GM11168 (cell line): ENCODE measurements at regions not wholly inside any gene's neighbourhood (a gene's known extent, or its start where the extent isn't known, plus 50 kb on each side); places are given as distances from the start of the nearest gene placed in this dataset.

Experiments used
- in situ Hi-C: fragments of 300-500 bp; cut with MboI; formaldehyde crosslinking; loops from one replicate; pipeline ENCODE4 v1.12.0; 2022; ENCODE audit warnings: low sequenced_read_pairs; ENCODE audit not compliant: unreplicated experiment

DNA sequence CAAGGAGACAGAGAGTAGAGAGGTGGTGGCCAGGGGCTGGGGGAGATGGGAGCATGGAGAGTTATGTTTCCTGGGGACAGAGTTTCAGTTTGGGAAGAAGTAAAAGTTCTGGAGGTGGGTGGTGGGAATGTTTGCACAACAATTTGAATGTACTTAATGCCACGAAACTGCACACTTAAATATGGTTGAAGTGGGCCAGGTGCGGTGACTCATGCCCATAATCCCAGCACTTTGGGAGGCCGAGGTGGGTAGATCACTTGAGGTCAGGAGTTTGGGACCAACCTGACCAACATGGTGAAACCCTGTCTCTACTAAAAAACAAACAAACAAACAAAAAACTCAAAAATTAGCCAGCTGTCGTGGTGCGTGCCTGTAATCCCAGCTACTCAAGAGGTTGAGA, 137.2 kb downstream of the PFKFB3 start:
- in situ Hi-C loops, result no loop called here

DNA sequence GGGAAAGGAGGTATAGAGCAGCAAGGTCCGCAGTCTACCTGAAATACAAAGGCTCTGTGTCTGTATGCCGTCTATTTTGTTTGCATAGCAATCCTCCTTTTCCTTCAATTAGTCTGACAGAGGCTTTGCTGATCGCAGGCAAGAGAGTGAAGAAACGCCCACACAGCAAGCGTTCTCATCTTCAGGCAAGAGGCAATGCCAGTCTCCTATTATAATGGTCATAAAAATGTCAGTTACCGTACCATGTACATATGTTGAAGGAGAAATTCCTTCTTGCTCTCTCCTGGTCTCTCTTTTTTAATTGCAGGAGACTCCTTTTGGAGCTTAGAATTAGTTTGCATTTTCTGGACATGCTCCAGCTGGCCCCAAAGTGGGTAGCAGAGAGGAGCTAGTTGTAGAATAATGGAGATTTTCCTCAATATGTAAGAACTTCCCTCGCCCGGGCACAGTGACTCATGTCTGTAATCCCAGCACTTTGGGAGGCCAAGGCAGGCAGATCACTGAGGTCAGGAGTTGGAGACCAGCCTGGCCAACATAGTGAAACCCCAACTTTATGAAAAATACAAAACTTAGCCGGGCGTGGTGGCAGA, 139.5 kb downstream of the PFKFB3 start:
- in situ Hi-C loops, result no loop called here

DNA sequence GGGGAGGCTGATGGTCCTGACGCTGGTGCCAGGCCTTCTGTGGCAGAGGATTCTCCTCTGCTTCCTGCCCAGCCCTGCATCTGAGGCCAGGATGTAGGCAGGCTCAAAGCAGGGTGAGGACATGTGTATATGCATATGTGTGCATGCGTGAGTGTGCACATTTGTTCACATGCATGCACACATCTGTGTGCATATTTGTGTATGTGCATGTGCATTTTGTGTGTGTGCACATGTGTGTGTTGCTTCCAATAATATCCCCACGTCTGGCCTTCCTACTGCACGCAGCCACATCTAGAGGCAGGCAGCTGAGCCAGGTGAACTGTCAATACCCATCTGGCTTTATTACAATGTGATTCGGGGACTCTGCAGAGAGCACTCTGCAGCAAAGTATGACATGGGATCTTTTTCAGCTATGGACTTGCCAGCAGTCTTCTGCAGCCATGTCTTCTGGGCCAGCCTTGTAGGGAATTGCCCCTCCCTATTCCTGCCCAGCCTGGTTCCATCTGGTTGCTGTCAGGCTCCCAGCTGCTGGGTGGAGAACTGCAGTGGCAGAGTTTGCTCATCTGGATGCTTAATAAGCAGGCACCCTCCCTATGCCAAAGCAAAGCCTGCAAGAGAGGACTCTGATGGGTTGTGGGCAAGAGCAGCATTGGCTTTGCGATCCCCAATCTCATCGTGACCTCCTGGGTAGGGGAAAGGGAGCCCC, 140.7 kb downstream of the PFKFB3 start:
- in situ Hi-C loops, result no loop called here

DNA sequence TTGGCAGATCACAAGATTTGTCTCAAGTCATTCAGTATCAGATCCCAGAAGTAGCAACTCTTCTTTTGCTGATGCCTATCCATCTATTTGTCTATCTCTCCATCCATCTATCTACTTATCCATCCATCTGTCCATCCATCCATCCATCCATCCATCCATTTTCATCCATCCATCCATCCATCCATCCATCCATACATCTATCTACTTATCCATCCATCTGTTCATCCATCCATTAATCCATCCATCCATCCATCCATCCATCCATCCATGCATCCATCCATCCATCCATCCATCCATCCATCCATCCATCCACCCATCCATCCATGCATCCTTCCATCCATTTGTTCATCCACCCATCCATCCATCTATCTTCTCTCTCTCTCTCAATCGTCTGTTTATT, 142.7 kb downstream of the PFKFB3 start:
- in situ Hi-C loops, result loop anchor here (5.0 kb wide), 1 partner anchor 47 kb away; no protein-coding TSS in a partner anchor

DNA sequence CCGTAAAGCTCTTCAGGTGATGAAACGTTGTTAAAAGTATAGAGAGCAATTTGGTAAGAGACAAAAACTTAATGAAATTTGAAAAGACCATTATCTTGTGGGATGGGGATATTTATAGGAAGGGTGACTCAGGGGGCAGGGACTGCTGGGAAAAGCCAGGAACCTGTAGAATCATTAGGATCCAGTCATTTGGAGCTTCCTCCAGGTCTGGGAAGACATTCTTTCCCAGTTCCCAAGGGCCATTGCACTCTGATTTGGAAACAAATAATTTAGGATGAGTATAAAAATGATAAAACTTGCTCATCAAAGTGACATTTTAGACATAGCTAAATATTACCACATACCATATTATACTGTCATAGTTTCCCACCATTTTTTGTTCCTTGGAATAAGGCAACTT, 143.9 kb downstream of the PFKFB3 start:
- in situ Hi-C loops, result loop anchor here (5.0 kb wide), 1 partner anchor 46 kb away; no protein-coding TSS in a partner anchor

DNA sequence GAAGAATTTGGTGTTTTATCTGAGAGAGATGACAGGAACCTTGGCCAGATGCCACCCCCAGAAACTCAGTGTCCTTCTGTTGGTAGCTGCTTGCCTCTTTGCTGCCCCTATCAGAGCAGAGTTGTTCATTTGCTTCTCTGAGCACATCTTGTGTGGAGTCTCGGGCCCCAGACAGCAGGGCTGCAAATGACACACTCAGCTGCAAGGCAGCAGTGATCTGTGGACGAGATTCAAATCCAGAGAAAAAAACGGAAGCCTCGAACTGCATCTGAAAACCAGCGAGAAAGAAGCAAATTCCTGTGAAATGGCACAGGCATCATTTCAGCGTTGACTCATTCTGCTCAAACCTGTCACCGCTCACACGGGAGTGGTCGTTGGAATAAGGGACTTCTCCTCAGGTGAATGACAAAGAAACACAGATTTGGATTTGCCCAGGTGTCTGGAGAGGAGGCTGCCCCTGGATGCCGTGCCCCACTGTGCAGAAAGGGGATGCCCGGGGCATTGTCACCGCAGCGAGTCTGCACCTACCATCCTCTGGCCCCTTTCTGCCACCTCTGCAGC, 144.7 kb downstream of the PFKFB3 start:
- in situ Hi-C loops, result loop anchor here (5.0 kb wide), 1 partner anchor 45 kb away; no protein-coding TSS in a partner anchor

DNA sequence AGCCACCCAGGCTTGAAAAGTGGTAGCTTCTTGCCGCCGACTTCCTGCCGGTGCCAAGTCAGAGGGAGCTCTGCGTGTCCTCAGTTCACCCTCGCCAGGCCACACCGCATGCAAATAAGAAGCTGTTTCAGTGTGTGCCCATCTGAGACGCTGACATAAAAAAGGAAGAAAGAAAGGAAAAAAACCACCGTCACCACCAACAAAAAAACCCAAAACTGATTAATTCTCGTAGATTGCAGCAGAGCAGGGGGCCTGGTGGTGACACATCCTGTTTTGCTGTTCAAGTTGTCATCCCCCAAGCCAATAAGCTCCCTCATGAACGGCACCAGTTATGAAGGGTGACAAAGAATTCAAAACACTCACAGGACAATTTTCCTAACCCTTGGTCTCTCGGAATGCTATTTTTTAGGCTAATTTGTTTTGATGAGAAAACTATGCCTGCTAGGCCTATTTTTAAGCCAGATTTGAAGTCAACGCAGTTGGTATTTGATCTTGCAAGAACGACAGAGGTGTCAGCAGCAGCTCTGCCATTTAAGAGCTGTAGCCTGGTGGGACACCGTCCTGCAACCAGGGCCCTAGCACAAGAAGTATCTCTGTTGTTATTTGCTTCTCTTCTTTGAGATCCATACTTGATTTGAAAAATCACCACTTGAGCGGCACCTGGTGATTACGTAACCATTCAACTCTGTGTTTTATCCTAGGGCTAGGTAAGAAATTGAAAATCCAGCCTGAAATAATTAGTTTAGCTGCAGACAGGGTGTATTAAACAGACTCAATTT, 145.6 kb downstream of the PFKFB3 start:
- in situ Hi-C loops, result loop anchor here (5.0 kb wide), 1 partner anchor 44 kb away; no protein-coding TSS in a partner anchor

DNA sequence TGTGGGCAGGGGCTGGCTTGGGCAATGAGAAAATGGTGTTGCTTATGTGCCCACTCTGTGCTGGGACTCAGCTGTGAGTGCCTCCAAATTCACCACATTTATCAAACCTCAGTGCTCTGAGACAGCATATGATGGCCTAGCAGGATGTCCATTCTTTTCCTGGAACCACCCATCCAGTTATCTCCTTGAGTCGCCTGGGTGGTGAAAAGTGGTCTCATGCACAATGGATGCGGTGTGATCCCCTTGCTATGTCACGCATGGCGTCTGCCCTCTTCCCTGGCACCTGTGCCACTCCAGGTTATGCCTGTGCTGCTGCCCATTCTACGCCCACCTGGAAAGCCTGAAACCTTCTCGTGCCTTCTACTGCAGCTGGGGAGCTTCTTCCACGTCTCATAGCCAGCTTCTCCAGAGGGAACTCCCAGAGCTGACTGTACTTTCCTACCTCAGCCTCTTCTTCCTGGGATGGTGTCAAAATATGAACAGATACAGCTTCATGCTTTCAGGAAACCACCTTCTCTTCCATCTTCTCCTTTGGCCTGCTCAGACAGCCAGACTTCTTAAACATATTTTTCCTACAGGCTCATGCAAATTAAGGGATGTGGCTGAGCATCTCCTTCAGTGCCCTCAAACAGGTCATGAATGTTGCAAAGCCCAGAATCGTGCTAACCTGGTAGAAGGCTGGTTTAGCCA, 147.3 kb downstream of the PFKFB3 start:
- in situ Hi-C loops, result loop anchor here (5.0 kb wide), 1 partner anchor 42 kb away; no protein-coding TSS in a partner anchor

DNA sequence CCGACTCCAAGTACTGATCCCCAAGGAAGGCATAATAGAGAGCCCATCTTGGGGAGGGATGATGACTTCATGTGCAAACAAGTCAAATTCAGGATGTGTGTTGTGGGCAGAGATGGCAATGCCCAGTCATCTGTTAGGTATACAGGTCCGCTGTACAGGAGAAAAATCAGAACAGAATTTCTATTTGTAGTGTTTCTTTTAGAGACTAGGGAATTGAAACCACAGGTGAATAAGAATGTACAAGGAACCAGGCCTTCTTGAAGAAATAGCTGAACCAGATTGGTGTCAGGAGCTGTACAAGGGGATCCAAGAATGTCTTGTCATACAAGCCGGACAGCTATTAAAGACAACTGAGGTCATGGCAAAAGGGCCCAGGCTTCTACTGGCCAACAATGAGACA, 147.9 kb downstream of the PFKFB3 start:
- in situ Hi-C loops, result no loop called here

DNA sequence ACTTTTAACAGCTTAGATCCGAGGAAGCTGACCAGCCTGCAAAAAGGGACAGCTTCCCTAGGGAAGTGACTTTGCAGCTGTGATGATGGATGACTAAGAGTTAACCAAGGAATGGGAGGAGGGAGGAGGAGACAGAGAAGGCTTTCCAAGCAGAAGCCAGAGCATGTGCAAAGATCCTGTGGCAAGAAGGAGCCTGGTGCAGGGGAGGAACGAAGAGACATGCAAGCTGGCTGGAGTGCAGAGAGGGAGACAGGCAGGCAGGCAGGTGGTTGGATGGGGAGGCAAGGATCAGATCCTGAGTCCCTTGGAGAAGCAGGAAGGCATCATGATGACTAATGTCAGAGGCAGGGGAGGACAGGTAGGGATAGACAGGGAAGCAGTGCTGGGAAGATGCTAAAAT, 148.8 kb downstream of the PFKFB3 start:
- in situ Hi-C loops, result no loop called here

DNA sequence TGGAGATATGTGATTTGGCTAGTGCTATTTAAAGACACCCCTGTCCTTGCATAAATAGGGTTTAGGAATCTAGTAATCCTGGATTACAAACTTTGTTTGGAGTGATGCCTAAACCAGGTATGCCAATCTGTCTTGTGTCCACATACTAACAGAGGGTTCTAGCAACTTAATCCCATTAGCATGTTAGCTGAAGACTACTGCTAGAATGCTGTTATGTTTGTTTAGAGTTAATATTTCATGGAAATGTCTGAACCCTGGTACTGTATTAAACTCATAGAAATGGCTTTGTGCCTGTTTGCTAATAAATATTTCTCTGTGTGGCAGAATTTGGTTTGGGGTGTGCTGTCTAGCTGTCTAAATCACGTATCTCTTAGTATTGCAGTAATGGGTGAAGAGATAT, 150.8 kb downstream of the PFKFB3 start:
- in situ Hi-C loops, result no loop called here

DNA sequence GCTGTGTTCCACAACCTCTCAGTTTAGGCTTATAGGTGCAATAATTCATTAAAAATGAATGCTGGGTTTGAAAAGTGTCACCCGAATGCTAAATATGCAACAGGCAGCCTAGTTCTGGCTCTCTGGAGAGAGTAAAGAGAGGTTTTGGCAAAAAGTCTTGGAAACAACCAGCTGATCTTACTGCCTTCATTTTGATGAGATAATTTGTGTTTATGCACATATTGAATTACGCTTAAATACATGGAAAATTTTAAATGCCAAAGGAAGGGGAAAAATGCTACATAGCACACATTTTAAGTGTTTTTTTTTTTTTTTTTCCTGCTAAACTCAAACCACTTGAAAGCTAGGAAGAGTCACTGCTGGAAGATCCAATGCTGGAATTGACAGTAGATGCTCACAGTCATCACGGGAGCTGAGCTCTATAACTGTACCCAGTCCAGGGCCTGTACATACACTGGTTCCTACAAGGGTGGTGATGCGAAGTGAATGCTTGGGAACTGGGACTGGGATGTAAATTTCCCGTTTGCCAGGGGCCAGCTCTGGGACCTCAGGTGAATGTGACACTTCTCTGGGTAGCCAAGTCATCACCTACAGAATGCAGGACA, 151.5 kb downstream of the PFKFB3 start:
- in situ Hi-C loops, result no loop called here

DNA sequence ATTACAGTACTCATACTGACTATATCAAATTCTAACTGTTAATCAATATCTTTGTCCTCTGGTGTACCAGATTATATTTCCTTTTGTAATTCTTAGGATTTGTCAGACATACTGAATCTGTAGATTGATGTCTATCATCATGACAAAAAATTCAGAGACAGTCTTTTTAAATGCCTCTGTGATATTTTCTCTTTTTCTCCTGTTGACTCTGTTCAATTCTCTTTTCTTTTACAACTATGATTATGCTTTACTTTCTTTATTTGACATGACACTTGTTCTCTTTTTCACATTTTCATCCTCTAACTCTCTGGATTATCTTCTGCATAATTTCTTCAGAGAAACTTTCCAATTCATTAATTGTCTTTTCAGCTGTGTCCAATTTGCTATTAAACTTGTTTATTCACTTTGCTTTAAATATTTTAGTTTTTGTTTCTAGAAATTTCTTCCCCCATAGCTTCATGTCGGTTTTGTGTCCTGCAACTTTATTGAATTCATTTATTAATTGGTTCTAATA, 153.6 kb downstream of the PFKFB3 start:
- in situ Hi-C loops, result no loop called here

DNA sequence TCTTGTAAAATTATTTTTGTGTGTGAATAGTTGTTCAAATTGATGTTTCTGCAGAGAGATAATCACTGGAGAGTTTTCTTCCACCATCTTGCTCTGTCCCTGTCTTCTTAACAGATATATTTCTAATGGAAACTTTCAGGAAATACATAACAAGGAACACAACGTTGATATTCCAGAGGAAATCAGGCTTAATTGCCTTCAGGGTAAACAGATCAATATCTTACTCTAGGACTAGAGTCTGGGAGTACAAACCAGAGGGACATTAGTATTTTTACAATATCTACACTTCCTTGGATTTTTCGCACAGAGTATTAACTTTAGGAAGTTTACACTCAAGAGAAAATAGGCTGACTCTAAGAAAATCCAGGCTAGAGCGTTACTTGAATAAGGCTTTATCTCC, 159.1 kb downstream of the PFKFB3 start:
- in situ Hi-C loops, result no loop called here

DNA sequence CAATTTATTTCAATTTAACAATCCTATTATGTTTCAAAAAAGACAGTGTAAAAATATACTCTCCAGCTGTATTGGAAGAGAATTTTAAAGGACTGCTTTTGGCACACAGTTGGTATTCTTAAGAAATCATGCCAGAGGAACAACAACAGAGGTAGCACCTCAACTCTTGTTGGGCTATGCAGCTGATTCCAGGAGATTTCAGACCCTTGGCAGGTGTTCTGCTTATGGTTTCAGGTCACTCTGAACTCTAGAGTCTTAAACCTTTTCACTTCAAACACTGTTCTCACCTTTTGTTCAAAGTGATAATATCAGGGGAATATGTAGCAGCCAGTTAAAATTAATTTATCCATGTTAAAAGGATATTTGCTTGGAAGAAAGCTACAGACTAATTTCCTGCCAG, 160.1 kb downstream of the PFKFB3 start:
- in situ Hi-C loops, result no loop called here

DNA sequence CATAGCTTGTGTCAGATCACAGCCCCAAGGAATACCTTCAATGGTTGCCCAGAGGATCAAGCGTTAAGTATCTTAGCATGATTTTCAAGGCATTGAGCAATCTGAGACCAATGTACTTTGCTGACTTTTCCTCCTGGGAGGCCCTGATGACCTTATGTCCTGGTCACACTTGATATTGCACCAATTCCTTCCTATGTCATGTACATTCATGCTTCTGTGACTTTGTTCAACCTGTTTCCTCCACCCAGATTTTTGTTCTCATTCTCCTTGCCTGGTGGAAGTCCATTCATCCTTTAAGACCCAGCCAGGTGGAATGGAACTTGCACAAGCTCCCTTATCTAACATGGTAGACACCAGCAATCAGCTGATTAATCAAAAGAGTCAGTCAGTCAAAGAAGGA, 160.8 kb downstream of the PFKFB3 start:
- in situ Hi-C loops, result no loop called here

DNA sequence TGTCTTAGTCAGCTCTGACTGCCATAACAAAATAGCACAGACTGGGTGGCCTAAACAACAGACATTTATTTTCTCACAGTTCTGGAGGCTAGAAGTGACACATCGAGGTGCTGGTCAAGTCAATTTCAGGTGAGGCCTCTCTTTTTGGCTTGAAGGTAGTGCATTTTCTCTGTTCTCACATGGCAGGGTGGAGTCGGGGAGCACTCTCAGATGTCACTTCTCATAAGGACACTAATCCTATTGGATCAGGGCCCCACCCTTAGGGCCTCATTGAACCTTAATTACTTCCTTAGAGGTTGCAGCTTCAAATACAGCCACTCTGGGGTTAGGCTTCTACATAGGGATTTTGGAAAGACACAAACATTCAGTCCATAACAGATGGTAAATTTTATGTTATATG, 161.6 kb downstream of the PFKFB3 start:
- in situ Hi-C loops, result no loop called here

DNA sequence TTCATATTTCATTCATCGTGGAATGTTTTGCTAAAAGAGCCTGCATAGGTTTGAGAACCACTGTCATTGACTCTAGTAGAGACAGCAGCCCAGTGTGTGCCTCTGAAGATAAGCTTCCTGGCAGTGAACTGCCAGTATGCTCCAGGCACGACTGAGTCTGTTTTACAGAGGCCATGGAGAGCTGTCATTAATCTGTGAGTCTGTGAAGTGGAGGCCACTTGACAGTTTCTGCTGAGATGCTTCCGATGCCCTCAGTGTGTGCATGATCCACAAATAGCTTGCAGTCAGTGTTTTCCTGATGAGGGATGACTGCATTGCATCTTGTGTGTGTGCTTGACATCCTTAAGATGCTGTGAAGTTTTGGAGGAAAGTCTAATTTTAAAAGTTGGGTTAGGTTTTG, 162.2 kb downstream of the PFKFB3 start:
- in situ Hi-C loops, result no loop called here

DNA sequence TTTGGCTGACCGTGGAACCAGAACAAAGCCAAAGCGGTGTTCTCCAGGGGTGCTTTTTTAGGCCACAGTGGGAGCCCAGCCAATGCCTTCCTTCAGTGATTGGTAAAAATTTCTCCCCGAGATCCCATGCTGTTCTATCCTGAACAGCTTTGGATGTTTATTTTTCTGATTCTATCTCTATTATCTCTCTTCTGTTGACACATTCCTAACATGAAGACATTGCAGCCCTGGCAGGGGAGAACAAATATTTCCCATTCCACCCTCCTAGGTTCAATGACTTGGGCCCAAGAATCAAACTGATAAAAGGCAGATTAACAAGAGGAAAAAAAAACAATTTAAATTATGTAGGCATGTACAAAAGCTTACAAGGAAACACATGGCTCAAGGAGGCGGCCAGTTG, 162.7 kb downstream of the PFKFB3 start:
- in situ Hi-C loops, result no loop called here
